ENCODE measurements at regions not wholly inside any gene's neighbourhood (a gene's known extent, or its start where the extent isn't known, plus 50 kb on each side); places are given as distances from the start of the nearest gene placed in this dataset.

DNA sequence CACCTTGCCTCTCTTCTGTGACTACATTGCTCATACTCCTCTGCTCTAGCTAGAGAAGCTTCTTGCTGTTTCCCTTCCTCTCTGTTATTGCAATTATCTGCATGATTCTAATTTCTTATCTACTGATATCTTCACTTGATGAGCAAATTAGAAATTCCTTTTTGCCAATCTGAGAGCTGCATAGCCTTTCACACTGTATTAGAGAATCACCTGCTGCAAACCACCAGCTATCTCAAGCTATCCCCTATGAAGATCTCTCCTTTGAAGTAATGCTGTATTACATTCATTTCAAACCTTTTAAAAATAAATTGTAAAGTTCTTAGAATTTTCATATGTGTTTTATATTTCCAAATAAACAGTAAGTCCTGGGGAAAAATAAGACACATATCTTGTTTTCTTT, 89.0 kb upstream of the ZNF804B start:
- H3T11ph ChIP-seq (ENCODE audit: low read length): no peak overlapping the region
- H3K14ac ChIP-seq (ENCODE audit: insufficient read depth, low read length): no peak overlapping the region
- peaks cover 4 to 19% of the 10 kb centered on the region in 2 experiments; a peak in 1 of 4 replicates for H3K4me1 Mint-ChIP-seq
- no peak overlapping the region for H2BK15ac ChIP-seq (ENCODE audit: low read depth, low read length)
- no peak overlapping the region for H3K27ac ChIP-seq (ENCODE audit: insufficient read length, low read depth, low read length)
- H3K27ac Mint-ChIP-seq: peak overlapping the region in 1 of 3 experiments; percentile 19; a peak in 1 of 7 replicates
- no peaks in the 10 kb centered on the region for H3K23me2 ChIP-seq (ENCODE audit: insufficient read length, low read depth, low read length, poor library complexity, severe bottlenecking)
- no peak overlapping the region for H3K4me3 Mint-ChIP-seq
- H3K9ac ChIP-seq (ENCODE audit: extremely low read depth, insufficient read length, low read length): no peak overlapping the region
- H4K8ac ChIP-seq (replicated peaks; ENCODE audit: insufficient read length, low read depth, low read length): no peak overlapping the region
- H3K36me3 Mint-ChIP-seq (ENCODE audit: insufficient read depth in 1 of 3, low read depth in 3 of 3): peaks cover 0 to 3% (median 0%) of the 10 kb centered on the region in 3 experiments; a peak in 1 of 7 replicates
- no peak overlapping the region for H4K91ac ChIP-seq (ENCODE audit: insufficient read length, low read depth, low read length)
- H4K20me1 ChIP-seq (ENCODE audit: control insufficient read depth, insufficient read depth, insufficient read length): no peaks in the 10 kb centered on the region
- no peak overlapping the region for H3K4ac ChIP-seq (ENCODE audit: low read depth, low read length)
- no peak overlapping the region for H3K56ac ChIP-seq (ENCODE audit: insufficient read length, low read depth, low read length)
- no peaks in the 10 kb centered on the region for H3K9me3 Mint-ChIP-seq
- no peak overlapping the region for H2AK5ac ChIP-seq (ENCODE audit: insufficient read length, low read length)
- H2BK12ac ChIP-seq (ENCODE audit: insufficient read length, low read depth, low read length): no peak overlapping the region
- TF ChIP-seq, protein P1, sequence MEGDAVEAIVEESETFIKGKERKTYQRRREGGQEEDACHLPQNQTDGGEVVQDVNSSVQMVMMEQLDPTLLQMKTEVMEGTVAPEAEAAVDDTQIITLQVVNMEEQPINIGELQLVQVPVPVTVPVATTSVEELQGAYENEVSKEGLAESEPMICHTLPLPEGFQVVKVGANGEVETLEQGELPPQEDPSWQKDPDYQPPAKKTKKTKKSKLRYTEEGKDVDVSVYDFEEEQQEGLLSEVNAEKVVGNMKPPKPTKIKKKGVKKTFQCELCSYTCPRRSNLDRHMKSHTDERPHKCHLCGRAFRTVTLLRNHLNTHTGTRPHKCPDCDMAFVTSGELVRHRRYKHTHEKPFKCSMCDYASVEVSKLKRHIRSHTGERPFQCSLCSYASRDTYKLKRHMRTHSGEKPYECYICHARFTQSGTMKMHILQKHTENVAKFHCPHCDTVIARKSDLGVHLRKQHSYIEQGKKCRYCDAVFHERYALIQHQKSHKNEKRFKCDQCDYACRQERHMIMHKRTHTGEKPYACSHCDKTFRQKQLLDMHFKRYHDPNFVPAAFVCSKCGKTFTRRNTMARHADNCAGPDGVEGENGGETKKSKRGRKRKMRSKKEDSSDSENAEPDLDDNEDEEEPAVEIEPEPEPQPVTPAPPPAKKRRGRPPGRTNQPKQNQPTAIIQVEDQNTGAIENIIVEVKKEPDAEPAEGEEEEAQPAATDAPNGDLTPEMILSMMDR (conservative IDR thresholded peaks at IDR 0.05): no peak
- H2BK20ac ChIP-seq (ENCODE audit: low read depth, low read length, poor library complexity, severe bottlenecking): no peak overlapping the region
- H4K5ac ChIP-seq (ENCODE audit: insufficient read length, low read depth, low read length): no peak overlapping the region
- H3K27me3 ChIP-seq (ENCODE audit: insufficient read depth, low read length): no peaks in the 10 kb centered on the region
- no peak overlapping the region for H3K18ac ChIP-seq (ENCODE audit: insufficient read length, low read depth, low read length)
- H3K23ac ChIP-seq (ENCODE audit: insufficient read length, low read depth, low read length): no peak overlapping the region
- H3K4me1 ChIP-seq (ENCODE audit: insufficient read depth, low read length): no peaks in the 10 kb centered on the region; the same call in 1 of the 2 replicates
- no peaks in the 10 kb centered on the region for H3K79me2 ChIP-seq (ENCODE audit: insufficient read depth, low read length)
- H3K79me1 ChIP-seq (ENCODE audit: insufficient read depth, low read depth, low read length, poor library complexity, severe bottlenecking): no peaks in the 10 kb centered on the region
- H3K4me2 ChIP-seq (ENCODE audit: insufficient read depth, insufficient read length, low read length): no peak overlapping the region
- DNase-seq: no peak
- H2BK5ac ChIP-seq (ENCODE audit: insufficient read length, low read length): no peak overlapping the region
- H3K27me3 Mint-ChIP-seq (ENCODE audit: low read depth): no peaks in the 10 kb centered on the region
- no peaks in the 10 kb centered on the region for H3K9me3 ChIP-seq (ENCODE audit: control insufficient read depth, low read depth, low read length)
- H2AFZ ChIP-seq (ENCODE audit: low read length): no peak overlapping the region
- no peak overlapping the region for H2BK120ac ChIP-seq (ENCODE audit: low read depth, low read length, poor library complexity, severe bottlenecking)
